ENCODE measurements at regions not wholly inside any gene's neighbourhood (a gene's known extent, or its start where the extent isn't known, plus 50 kb on each side); places are given as distances from the start of the nearest gene placed in this dataset.

DNA sequence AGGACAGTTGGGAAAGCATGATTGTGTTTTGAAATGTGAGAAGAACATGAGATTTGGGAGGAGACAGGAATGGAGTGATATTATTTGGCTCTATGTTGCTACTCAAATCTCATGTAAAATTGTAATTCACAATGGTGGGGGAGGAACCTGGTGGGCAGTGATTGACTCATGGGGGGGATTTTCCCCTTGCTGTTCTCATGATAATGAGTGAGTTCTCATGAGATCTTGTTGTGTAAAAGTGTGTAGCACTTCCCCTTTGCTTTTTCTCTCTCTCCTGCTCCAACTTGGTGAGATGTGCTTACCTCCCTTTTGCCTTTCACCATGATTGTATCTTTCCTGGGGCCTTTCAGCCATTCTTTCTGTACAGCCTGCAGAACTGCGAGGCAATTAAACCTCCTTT, 1261.0 kb upstream of the ATXN8OS start:
- H4K20me1 ChIP-seq (ENCODE audit: insufficient read depth), result no peaks in the 10 kb centered on the region
- H3K27me3 ChIP-seq (ENCODE audit: insufficient read depth, low read depth), result no peaks in the 10 kb centered on the region
- no peak overlapping the region for H3K27ac ChIP-seq
- no peaks in the 10 kb centered on the region for H3K79me2 ChIP-seq (ENCODE audit: insufficient read depth, low read depth)
- no peaks in the 10 kb centered on the region for H3K36me3 ChIP-seq (ENCODE audit: insufficient read depth)
- no peaks in the 10 kb centered on the region for H3K4me1 ChIP-seq (ENCODE audit: low read depth, poor library complexity, severe bottlenecking)
- H3K4me2 ChIP-seq, result no peak overlapping the region
- H3K9ac ChIP-seq, result no peak overlapping the region
- H2AFZ ChIP-seq (ENCODE audit: low read depth), result no peak overlapping the region
- no peak overlapping the region for H3K4me3 ChIP-seq (IDR thresholded peaks at IDR 0.05; ENCODE audit: insufficient read depth, low read depth, low read length)
- TF ChIP-seq, protein P1, sequence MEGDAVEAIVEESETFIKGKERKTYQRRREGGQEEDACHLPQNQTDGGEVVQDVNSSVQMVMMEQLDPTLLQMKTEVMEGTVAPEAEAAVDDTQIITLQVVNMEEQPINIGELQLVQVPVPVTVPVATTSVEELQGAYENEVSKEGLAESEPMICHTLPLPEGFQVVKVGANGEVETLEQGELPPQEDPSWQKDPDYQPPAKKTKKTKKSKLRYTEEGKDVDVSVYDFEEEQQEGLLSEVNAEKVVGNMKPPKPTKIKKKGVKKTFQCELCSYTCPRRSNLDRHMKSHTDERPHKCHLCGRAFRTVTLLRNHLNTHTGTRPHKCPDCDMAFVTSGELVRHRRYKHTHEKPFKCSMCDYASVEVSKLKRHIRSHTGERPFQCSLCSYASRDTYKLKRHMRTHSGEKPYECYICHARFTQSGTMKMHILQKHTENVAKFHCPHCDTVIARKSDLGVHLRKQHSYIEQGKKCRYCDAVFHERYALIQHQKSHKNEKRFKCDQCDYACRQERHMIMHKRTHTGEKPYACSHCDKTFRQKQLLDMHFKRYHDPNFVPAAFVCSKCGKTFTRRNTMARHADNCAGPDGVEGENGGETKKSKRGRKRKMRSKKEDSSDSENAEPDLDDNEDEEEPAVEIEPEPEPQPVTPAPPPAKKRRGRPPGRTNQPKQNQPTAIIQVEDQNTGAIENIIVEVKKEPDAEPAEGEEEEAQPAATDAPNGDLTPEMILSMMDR (conservative IDR thresholded peaks at IDR 0.05; ENCODE audit: low read depth, low read length), result no peak

- Histone ChIP-seq H2AFZ (ENCODE audit: low read depth) (no peak overlapping the region), H3K4me2 (no peak overlapping the region), H3K27me3 (ENCODE audit: insufficient read depth, low read depth) (no peaks in the 10 kb centered on the region), H3K4me3 (IDR thresholded peaks at IDR 0.05; ENCODE audit: insufficient read depth, low read depth, low read length) (no peak overlapping the region), H3K4me1 (ENCODE audit: low read depth, poor library complexity, severe bottlenecking) (no peaks in the 10 kb centered on the region), H3K9ac (no peak overlapping the region), H3K27ac (no peak overlapping the region), H4K20me1 (ENCODE audit: insufficient read depth) (no peaks in the 10 kb centered on the region), H3K79me2 (ENCODE audit: insufficient read depth, low read depth) (no peaks in the 10 kb centered on the region), H3K36me3 (ENCODE audit: insufficient read depth) (no peaks in the 10 kb centered on the region)
- TF ChIP-seq, protein P1 (conservative IDR thresholded peaks at IDR 0.05; ENCODE audit: low read depth, low read length), result no peak
Observed at GRCh38 chr13:68834375-68834774, 1273.3 kb upstream of the ATXN8OS start.

DNA sequence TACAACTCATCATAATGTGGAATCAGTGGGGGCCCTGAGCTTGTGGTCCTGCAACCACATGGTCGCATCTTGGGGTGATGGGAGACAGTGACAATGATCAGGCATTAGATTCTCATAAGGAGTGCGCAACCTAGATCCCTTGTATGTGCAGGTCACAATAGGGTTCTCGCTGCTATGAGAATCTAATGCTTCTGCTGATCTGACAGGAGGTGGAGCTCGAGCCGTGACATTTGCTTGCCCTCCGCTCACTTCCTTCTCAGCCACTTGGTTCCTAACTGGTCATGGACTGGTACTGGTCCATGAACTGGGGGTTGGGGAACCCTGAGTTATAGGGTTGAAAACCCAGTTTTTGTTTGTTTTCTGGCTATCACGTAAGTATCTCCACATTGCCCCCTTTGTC, 1290.9 kb upstream of the ATXN8OS start:
- H3K27me3 ChIP-seq (ENCODE audit: insufficient read depth, low read depth), result no peaks in the 10 kb centered on the region
- no peaks in the 10 kb centered on the region for H3K4me1 ChIP-seq (ENCODE audit: low read depth, poor library complexity, severe bottlenecking)
- no peak overlapping the region for H2AFZ ChIP-seq (ENCODE audit: low read depth)
- H4K20me1 ChIP-seq (ENCODE audit: insufficient read depth), result no peaks in the 10 kb centered on the region
- H3K4me2 ChIP-seq, result no peak overlapping the region
- H3K9ac ChIP-seq, result no peak overlapping the region
- H3K36me3 ChIP-seq (ENCODE audit: insufficient read depth), result no peaks in the 10 kb centered on the region
- no peaks in the 10 kb centered on the region for H3K79me2 ChIP-seq (ENCODE audit: insufficient read depth, low read depth)
- TF ChIP-seq, protein P1 (conservative IDR thresholded peaks at IDR 0.05; ENCODE audit: low read depth, low read length), result no peak
- H3K27ac ChIP-seq, result no peak overlapping the region
- no peak overlapping the region for H3K4me3 ChIP-seq (IDR thresholded peaks at IDR 0.05; ENCODE audit: insufficient read depth, low read depth, low read length)

DNA sequence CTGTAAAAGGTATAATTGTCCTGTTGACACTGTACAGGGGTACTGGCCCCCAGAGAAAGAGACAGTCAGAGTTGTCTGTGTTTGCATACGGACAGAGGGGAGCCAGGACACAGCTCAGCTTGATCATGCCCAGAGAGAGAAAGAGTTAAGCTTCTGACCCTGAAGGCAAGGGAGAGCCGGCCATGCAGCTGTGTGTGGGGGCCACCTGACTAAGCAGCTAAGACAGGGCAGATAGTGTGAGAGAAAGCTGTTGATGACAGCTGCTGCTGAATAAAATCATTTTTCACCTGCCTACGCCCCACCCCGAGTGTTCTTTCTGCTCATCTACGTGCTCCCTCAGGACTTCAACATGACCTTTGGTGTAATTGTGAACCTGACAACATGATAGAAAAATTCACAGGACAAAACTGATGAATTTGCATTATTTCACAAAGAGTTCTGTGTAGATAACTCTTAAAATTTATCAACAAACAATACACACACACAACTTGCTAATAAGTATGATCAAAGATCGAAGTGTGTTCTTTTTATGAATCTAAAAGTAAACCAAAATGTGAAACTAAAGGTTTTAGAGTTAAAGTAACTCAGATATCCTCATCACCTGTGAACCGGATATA, 1294.3 kb upstream of the ATXN8OS start:
- no peaks in the 10 kb centered on the region for H3K27me3 ChIP-seq (ENCODE audit: insufficient read depth, low read depth)
- no peak overlapping the region for H3K4me2 ChIP-seq
- no peaks in the 10 kb centered on the region for H3K4me1 ChIP-seq (ENCODE audit: low read depth, poor library complexity, severe bottlenecking)
- H3K9ac ChIP-seq, result no peak overlapping the region
- H2AFZ ChIP-seq (ENCODE audit: low read depth), result no peak overlapping the region
- H4K20me1 ChIP-seq (ENCODE audit: insufficient read depth), result no peaks in the 10 kb centered on the region
- no peak overlapping the region for H3K4me3 ChIP-seq (IDR thresholded peaks at IDR 0.05; ENCODE audit: insufficient read depth, low read depth, low read length)
- H3K27ac ChIP-seq, result no peak overlapping the region
- H3K36me3 ChIP-seq (ENCODE audit: insufficient read depth), result no peaks in the 10 kb centered on the region
- TF ChIP-seq, protein P1 (conservative IDR thresholded peaks at IDR 0.05; ENCODE audit: low read depth, low read length), result no peak
- H3K79me2 ChIP-seq (ENCODE audit: insufficient read depth, low read depth), result no peaks in the 10 kb centered on the region
